Nucleus accumbens (tissue), 56 donors: ENCODE measurements at regions not wholly inside any gene's neighbourhood (a gene's known extent, or its start where the extent isn't known, plus 50 kb on each side); places are given as distances from the start of the nearest gene placed in this dataset.
"Not testable (repeated sequence)": the region's sequence is repeated elsewhere in the genome, so short reads cannot be mapped to it uniquely, and the experiment has no call there.

ENCODE experiments used
- DNase-seq, 56 donors: peaks; one replicate each; lab custom pipeline; 2025; lab: John Stamatoyannopoulos, UW

GRCh38 chr3:118533676-118534075, 501.0 kb downstream of the IGSF11 start:
- no peak for DNase-seq

DNA sequence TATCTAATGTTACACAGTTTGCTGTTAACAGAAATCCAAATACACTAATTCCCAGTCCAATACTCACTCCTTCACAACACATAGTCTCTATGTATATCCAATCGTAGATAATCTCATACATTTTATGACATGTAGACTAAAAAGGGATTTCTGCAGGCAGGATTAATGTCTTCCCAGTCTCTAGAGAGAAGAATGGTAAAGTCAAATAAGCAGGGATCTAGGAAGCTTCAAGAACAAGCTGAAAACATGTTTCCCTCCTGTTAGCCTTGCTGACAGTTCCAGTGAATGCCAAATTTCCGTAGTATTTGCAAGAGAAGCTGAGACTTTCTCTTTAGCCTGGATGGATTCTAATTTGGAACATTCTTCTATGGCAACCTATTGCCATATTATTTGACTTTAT, 500.1 kb downstream of the IGSF11 start:
- DNase-seq: no peak

DNA sequence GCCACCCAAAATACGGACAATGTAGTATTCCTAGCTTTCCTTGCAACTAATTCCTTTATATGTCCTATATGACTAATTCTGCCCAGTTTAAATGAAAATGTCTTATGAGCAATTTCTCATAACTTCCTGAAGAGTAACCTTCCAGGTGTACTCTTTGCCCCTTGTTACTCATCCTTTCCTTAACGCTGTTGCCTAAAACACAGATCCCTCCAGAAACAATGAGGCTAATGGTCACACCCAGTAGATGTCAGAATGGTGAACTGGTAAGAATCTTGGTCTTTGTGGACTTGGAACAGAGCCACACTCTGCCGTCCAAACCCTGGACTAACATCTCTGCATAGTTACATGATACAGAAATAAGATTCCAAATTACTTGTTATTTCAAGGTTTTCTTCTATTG, 497.9 kb downstream of the IGSF11 start:
- no peak for DNase-seq

DNA sequence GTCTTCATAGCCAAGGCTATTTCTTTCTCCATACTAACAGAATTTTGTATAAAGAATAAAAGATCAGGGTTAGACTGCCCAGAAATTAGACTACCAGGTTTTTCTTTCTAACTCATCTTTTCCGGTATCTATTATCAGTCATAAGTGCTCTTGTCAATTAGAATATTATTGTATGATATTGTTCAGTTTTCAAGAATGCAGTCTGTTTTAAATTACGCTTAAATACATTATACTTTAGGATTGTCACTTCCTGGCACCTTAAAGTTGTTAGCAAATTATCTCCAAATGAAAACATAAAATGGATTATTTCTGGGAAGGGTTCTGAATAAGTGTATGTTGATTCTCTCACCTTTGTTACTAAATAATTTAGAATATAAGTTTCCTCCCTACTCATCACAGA, 497.2 kb downstream of the IGSF11 start:
- DNase-seq: no peak

DNA sequence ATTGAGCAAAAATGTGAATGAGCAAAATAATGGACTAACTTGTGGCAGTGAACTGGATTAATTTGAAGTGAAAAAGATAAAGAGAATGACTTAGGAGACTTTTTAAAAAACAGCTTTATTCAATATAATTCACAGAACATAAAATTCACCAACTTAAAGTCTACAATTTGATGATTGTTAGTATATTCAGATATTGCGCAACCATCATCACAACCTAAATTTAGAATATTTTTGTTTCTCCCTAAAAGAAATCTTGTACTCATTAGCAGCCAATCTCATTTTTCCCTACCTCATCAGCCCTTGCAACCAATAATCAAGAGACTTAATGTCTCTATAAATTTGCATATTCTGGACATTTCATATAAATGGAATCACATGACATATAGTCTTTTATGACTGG, 496.5 kb downstream of the IGSF11 start:
- no peak for DNase-seq

DNA sequence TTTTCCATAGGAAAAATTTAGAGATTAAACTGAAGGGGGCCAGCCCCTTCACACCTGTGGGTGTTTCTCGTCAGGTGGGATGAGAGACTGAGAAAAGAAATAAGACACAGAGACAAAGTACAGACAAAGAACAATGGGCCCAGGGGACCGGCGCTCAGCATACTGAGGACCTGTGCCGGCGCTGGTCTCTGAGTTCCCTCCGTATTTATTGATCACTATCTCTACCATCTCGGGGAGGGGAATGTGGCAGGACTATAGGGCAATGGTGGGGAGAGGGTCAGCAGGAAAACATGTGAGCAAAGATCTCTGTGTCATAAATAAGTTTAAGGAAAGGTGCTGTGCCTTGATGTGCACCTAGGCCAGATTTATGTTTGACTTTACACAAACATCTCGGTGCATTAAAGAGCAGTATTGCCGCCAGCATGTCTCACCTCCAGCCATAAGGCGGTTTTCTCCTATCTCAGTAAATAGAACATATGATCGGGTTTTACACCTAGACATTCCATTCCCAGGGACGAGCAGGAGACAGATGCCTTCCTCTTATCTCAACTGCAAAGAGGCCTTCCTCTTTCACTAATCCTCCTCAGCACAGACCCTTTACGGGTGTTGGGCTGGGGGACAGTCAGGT, 494.7 kb downstream of the IGSF11 start:
- DNase-seq: not testable (repeated sequence)

- not testable (repeated sequence) for DNase-seq
Measured at GRCh38 chr3:118540448-118540821, 494.2 kb downstream of the IGSF11 start.

GRCh38 chr3:118540826-118541225, 493.8 kb downstream of the IGSF11 start:
- DNase-seq: no peak

DNA sequence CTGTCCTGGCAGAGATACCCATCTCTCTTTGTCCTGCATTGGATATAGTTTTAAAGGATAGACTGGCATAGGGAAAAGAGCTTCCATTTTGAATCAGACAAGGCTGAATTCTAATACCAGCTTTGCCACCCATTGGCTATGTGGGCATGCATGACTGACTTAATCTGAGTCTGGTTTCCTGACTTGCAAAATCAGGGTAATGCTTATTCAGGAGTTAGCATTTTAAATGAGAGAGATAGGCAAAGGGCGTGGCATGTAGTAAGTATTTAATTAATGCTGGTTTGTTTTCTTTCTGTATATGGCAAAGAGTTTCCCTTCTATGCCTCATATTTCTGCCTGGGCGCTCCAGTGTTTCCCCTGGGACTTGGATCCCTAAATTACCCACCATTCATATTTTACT, 492.9 kb downstream of the IGSF11 start:
- no peak for DNase-seq

GRCh38 chr3:118543832-118544231, 490.8 kb downstream of the IGSF11 start:
- peak in 8 of 56 donors; percentile 4 to 26 (median 8) for DNase-seq

DNA sequence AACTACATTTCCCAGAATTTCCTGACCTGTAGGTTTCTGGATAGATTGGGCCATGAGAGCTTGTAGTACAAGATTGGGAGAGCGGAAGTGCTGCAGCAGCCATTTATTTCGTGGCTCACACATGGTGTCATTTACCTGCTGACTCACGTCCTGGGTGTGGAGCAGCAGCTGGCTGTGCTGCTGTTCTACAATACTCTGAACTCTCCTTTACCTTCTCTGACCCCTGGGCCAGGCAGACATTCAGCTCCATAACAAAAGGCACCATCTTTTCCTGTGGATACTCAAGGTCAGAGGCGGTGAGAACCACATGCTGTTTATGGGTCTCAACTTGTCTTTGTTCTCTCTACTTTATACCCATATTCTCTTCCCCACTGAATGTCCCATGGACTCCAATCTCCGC, 490.2 kb downstream of the IGSF11 start:
- peak in 1 of 56 donors; percentile 3 for DNase-seq

DNA sequence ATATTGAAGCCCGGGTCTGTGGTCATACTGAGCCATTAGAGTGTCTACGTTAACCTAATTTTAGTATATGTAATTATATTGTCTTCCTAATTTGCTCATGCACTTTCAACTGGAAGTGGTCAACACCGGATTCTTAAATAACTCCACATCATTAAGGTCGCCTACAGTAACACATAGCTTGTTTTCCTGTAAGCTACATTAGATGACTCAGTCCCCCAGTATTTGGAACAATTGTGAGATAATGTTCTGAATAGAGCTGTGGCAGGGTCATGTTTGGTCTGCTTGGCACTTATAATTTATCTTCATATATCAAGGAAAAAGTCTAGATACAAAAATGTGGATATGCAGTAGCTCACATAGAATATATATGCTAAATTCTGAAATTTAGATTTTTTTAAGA, 486.2 kb downstream of the IGSF11 start:
- no peak for DNase-seq

- no peak for DNase-seq
Measured at GRCh38 chr3:118550122-118550521, 484.5 kb downstream of the IGSF11 start.

GRCh38 chr3:118550556-118550955, 484.1 kb downstream of the IGSF11 start:
- DNase-seq: no peak

DNA sequence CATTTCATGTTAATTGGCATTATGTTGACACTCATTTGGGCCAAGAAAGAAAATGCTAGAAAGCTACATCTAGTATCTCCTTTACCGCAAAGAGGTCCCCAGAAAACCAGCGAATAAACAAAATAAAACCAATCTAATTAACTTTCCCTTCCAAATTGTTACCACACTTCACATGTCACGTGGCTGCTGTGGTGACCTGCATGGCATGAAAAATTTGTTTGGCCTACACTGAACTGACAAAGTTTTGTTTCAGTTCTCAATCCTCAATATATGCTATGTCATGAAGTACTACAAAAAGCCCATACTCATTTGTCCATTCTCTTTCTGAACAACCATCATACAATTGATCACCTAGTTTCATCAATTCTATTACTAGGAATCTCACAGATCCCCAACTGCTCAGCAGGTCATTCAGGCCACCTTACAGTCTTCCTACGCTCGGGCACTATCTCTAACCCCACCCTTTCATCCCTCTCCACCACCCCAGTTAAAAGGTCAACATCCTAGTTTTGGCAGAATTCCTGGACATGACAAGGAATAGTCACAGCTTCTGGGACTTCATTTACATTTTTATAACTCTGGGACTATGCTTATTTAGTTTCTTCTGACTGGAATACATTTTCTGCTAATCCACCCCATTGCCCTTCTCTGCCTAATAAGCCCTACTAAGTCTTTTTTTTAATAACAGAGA, 480.4 kb downstream of the IGSF11 start:
- DNase-seq: no peak

GRCh38 chr3:118556983-118557382, 477.7 kb downstream of the IGSF11 start:
- no peak for DNase-seq

DNA sequence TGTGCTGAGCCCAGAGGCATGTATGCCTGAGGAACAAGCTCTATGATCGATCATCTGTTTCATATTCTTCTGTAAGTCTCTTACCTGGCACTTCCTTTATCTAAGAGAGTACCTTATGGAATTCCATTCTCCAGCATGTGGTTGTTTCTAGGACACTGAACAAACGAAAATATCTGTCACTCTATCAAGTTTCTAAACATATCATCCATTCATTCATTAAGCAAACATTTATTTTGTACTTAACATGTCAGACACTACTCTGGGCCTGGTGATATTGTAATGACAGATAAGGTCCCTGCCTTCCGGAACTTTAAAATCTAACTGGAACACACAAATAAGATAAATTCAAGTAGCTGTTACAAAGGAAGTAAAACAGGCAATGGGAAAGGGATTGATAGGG, 477.1 kb downstream of the IGSF11 start:
- no peak for DNase-seq

DNA sequence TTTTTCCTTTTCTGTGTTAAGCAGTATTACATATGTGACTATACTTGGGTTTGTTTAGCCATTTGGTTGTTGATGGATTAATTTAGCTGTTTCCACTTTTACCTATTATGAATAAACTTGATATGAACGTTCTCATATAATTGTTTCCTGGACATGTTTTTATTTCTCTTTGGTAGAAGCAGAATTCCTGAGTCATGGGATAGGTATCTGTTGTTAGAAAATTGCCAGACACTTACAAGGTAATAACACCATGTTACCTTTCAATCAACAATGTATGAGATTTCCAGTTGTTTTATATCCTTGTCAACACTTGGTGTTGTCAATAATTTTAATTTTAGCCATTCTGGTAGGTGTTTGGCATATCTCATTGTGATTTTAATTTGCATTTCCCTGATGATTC, 475.4 kb downstream of the IGSF11 start:
- DNase-seq: no peak

DNA sequence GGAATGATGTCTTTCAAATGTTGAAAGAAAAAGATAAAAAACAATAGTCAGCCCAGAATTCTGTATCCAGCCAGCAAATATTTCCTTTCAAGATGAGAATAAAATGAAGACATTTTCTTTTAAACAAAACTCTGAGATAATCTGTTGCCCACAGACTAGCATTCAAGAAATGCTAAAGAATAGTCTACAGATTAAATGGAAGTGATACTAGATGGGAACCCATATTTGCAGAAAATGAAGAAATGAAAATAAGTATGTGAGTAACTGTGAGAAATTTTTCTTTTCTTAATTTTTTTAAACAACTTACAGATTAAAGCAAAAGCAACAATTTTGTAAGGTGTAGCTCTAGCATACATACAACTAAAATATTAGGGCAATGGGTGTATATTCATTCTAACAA, 469.8 kb downstream of the IGSF11 start:
- DNase-seq: no peak

DNA sequence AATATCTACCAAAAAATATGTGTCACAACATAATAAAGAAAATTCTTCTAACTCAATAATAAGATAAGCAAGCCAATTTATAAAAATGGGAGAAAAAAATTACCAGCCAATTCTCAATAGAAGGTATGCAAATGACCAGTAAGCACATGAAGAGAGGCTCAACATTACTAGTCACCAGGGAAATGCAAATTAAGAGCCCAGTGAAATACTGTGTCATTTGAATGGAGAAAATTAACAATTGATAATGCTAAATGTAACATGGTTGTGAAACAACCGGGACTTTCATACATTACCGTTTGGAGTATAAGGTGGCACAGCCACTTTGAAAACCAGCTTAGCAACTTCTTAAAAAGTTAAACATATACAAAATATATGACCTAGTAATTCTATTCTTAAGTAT, 460.7 kb downstream of the IGSF11 start:
- DNase-seq: no peak

GRCh38 chr3:118577055-118577777, 457.4 kb downstream of the IGSF11 start:
- DNase-seq: no peak

GRCh38 chr3:118578559-118578958, 456.1 kb downstream of the IGSF11 start:
- no peak for DNase-seq
